Left lung (tissue), 4 donors: ENCODE measurements at regions not wholly inside any gene's neighbourhood (a gene's known extent, or its start where the extent isn't known, plus 50 kb on each side); places are given as distances from the start of the nearest gene placed in this dataset.
A peak's percentile ranks its signal among the peaks of the same experiment; 100 is the strongest.

Experiments
- ATAC-seq: fragments of 200-7000 bp; cut with Tn5 transposase; one replicate; pipeline ENCODE4 v1.9.1; 2020; ENCODE audit warnings: moderate library complexity
- DNase-seq, 4 donors: peaks; one replicate each; pipeline ENCODE4 v3.0.0-alpha.2; 2013 to 2020
- H3K27ac ChIP-seq, 2 donors: fragments of 200-600 bp; sonication (generic) in 1 of 2; one replicate each; pipeline versions ENCODE4 v1.5.0 to v1.8.0; 2020 to 2021
- H3K27me3 ChIP-seq, 2 donors: fragments of 200-600 bp; sonication (generic) in 1 of 2; one replicate each; pipeline versions ENCODE4 v1.5.0 to v1.8.0; 2020 to 2021
- H3K36me3 ChIP-seq, 2 donors: fragments of 200-600 bp; sonication (generic) in 1 of 2; one replicate each; pipeline versions ENCODE4 v1.5.0 to v1.8.0; 2020 to 2021
- H3K4me1 ChIP-seq, 2 donors: fragments of 200-600 bp; one replicate each; pipeline ENCODE4 v1.8.0; 2021
- H3K4me3 ChIP-seq, 2 donors: fragments of 200-600 bp; sonication (generic) in 1 of 2; one replicate each; pipeline versions ENCODE4 v1.5.0 to v1.8.0; 2020 to 2021; ENCODE audit warnings: mild to moderate bottlenecking in 1 of 2
- H3K9me3 ChIP-seq, 2 donors: fragments of 200-600 bp; sonication (generic) in 1 of 2; one replicate each; pipeline versions ENCODE4 v1.5.0 to v1.8.0; 2020 to 2021
- CTCF ChIP-seq, 2 donors: fragments of 200-600 bp; sonication (generic) in 1 of 2; IDR thresholded peaks; one replicate each; pipeline versions ENCODE4 v1.5.0 to v1.8.0; 2021; ENCODE audit warnings: antibody characterized with exemption in 2 of 2
- intact Hi-C, 2 donors: fragments of 100-400 bp; cut with DNase I; formaldehyde crosslinking; loops; one replicate each; pipeline versions ENCODE4 v1.11.2 to v1.14.2; 2022
- donor health status: DM: no; HTN: yes; CAD: no.
- donor health status: DM: no; HTN: no; CAD: no.

- H3K36me3 ChIP-seq: no peaks in the 10 kb centered on the region
- intact Hi-C loops: no loop called here
- no peaks in the 10 kb centered on the region for H3K9me3 ChIP-seq
- H3K27ac ChIP-seq: peak overlapping the region in 1 of 2 donors; percentile 37
- peak in 1 of 4 donors; percentile 36 for DNase-seq
- H3K27me3 ChIP-seq: peaks cover 0 to 8% of the 10 kb centered on the region in 2 donors
- no peak overlapping the region for H3K4me3 ChIP-seq
- peaks cover 0 to 10% of the 10 kb centered on the region in 2 donors for H3K4me1 ChIP-seq
- no peak for TF ChIP-seq CTCF (IDR thresholded peaks at IDR 0.05)
- ATAC-seq: no peak
These were observed 111.1 kb downstream of the TPRA1 start for GRCh38 chr3:127479449-127479848.

GRCh38 chr3:127478922-127479321 lies 111.6 kb downstream of the TPRA1 start:
- intact Hi-C loops: no loop called here
- peaks cover 0 to 3% of the 10 kb centered on the region in 2 donors for H3K27me3 ChIP-seq
- DNase-seq (no peak), ATAC-seq (no peak)
- H3K36me3 ChIP-seq: no peaks in the 10 kb centered on the region
- peak overlapping the region in 1 of 2 donors; percentile 37 for H3K27ac ChIP-seq
- TF ChIP-seq CTCF (IDR thresholded peaks at IDR 0.05): no peak
- H3K4me1 ChIP-seq: peaks cover 0 to 10% of the 10 kb centered on the region in 2 donors
- no peaks in the 10 kb centered on the region for H3K9me3 ChIP-seq
- H3K4me3 ChIP-seq: no peak overlapping the region

DNA sequence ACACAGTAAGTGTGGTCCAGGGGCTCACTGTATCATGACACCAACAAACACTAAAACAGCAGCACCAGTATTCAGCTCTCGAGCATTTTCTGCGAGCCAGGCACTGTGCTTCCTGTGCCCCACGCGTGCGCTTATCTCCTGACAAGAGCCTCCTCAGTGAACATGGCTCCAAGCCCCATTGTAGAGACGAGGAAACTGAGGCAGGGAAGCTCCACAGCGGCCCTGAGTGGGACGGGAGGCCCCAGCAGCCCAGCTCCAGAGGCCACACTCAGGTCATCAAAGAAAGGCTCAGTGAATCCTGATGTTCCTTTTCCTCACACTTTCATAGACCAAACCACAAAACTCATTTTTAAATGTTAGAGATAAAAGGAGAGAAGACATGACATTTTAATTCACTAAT lies 113.1 kb downstream of the TPRA1 start:
- intact Hi-C loops: no loop called here
- no peak overlapping the region for H3K27ac ChIP-seq

DNA sequence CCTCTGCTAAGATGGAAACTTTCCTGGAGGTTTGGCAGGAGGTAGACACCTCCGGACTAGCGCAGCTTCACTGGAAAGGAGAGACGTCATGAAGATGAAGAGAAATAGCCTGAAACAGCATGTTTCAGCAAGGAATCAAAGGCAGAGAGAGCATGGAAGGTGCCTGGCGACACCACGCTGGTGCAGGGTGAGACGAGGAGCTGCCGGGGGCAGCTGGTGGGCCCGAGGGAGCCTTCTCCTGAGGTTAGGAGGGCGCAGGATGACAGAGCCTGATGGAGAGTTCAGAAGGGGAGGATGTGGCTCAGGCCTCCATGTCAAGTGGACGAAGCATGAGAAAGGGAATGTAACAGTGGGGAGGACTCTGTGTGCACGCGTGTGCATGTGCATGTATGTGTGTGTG lies 113.6 kb downstream of the TPRA1 start:
- no peak for TF ChIP-seq CTCF (IDR thresholded peaks at IDR 0.05)
- H3K4me3 ChIP-seq: no peak overlapping the region
- H3K9me3 ChIP-seq: no peaks in the 10 kb centered on the region
- no peak for ATAC-seq
- no peaks in the 10 kb centered on the region for H3K27me3 ChIP-seq
- peaks cover 0 to 10% of the 10 kb centered on the region in 2 donors for H3K4me1 ChIP-seq
- intact Hi-C loops: no loop called here
- H3K36me3 ChIP-seq: no peaks in the 10 kb centered on the region
- no peak for DNase-seq
- no peak overlapping the region for H3K27ac ChIP-seq

More for the DNA sequence above, 113.1 kb downstream of the TPRA1 start:
- H3K9me3 ChIP-seq: no peaks in the 10 kb centered on the region
- no peaks in the 10 kb centered on the region for H3K36me3 ChIP-seq
- DNase-seq (no peak), ATAC-seq (no peak)
- H3K27me3 ChIP-seq: no peaks in the 10 kb centered on the region
- H3K4me1 ChIP-seq: peaks cover 0 to 10% of the 10 kb centered on the region in 2 donors
- TF ChIP-seq CTCF (IDR thresholded peaks at IDR 0.05): no peak
- no peak overlapping the region for H3K4me3 ChIP-seq

GRCh38 chr3:127475975-127476705 lies 114.4 kb downstream of the TPRA1 start:
- no peak for DNase-seq
- H3K4me1 ChIP-seq: peaks cover 0 to 10% of the 10 kb centered on the region in 2 donors
- no peaks in the 10 kb centered on the region for H3K36me3 ChIP-seq
- ATAC-seq: no peak
- no peaks in the 10 kb centered on the region for H3K27me3 ChIP-seq
- H3K4me3 ChIP-seq: no peak overlapping the region
- no peak for TF ChIP-seq CTCF (IDR thresholded peaks at IDR 0.05)
- no peaks in the 10 kb centered on the region for H3K9me3 ChIP-seq
- H3K27ac ChIP-seq: no peak overlapping the region
- intact Hi-C loops: no loop called here
